ENCODE measurements at regions not wholly inside any gene's neighbourhood (a gene's known extent, or its start where the extent isn't known, plus 50 kb on each side); places are given as distances from the start of the nearest gene placed in this dataset.
"Not testable (repeated sequence)": the region's sequence is repeated elsewhere in the genome, so short reads cannot be mapped to it uniquely, and the experiment has no call there.

DNA sequence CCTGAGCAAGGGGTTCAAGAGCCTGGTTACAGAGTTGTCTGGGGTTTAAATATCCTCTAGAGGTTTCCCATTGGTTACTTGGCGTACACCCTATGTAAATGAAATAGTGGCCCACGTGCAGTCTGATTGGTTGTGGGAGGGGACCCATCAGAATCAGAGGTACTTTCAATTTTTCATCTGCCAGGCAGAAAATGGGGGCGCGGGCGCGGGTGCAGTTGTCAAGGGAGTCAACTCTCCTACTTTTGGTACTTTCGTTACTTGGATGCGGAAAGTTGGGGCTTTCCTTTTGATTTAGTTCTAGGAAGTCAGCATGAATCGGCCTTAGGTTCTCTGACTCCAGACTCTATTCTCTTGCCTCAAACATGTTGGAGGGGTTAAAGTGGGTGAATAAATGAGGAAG lies 83.2 kb downstream of the DNAJB9 start:
- no peak for TF ChIP-seq POLR2A (IDR thresholded peaks at IDR 0.05)
- TF ChIP-seq, protein P1, sequence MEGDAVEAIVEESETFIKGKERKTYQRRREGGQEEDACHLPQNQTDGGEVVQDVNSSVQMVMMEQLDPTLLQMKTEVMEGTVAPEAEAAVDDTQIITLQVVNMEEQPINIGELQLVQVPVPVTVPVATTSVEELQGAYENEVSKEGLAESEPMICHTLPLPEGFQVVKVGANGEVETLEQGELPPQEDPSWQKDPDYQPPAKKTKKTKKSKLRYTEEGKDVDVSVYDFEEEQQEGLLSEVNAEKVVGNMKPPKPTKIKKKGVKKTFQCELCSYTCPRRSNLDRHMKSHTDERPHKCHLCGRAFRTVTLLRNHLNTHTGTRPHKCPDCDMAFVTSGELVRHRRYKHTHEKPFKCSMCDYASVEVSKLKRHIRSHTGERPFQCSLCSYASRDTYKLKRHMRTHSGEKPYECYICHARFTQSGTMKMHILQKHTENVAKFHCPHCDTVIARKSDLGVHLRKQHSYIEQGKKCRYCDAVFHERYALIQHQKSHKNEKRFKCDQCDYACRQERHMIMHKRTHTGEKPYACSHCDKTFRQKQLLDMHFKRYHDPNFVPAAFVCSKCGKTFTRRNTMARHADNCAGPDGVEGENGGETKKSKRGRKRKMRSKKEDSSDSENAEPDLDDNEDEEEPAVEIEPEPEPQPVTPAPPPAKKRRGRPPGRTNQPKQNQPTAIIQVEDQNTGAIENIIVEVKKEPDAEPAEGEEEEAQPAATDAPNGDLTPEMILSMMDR (IDR thresholded peaks at IDR 0.05) = no peak
- no peak for DNase-seq
- whole genome bisulfite sequencing, 2 donors = 87 to 93% methylated on average over 9 of the region's 9 CpGs
- Histone ChIP-seq H3K27ac (no peak overlapping the region), H3K9me3 (no peaks in the 10 kb centered on the region), H3K4me3 (no peak overlapping the region), H3K27me3 (no peaks in the 10 kb centered on the region), H3K36me3 (replicated peaks in 1 of 2; ENCODE audit: insufficient read depth in 1 of 2, low read depth in 2 of 2) (no peaks in the 10 kb centered on the region), H3K4me1 (no peaks in the 10 kb centered on the region)
- ATAC-seq = no peak
- intact Hi-C loops (cut with DNase I) = no loop called here

DNA sequence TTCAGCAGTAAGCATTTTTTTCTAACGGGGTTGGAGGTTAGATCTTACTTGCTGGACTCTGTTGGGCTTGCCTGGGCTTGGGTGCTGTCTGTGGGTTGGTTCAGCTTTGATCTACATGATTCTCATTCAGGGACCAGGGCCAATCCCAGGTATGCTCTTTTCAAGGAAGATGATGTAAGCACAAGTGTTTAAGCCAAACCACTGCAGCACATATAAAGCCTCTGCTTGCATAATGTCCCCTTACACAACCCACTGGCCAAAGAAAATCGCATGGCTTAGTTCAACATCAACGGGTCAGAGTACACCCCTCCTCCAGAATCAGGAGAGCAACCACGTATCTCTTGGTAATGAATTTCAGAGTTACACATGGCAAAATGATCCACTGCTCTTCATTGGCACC lies 83.9 kb downstream of the DNAJB9 start:
- H3K4me1 ChIP-seq = no peaks in the 10 kb centered on the region
- no peaks in the 10 kb centered on the region for H3K36me3 ChIP-seq (replicated peaks in 1 of 2; ENCODE audit: insufficient read depth in 1 of 2, low read depth in 2 of 2)
- intact Hi-C loops (cut with DNase I) = no loop called here
- no peak for DNase-seq
- H3K27me3 ChIP-seq = no peaks in the 10 kb centered on the region
- no peak for ATAC-seq
- 57 to 68% methylated on average over 4 of the region's 4 CpGs for WGBS, 2 donors
- TF ChIP-seq, protein P1 (IDR thresholded peaks at IDR 0.05) = no peak
- TF ChIP-seq POLR2A (IDR thresholded peaks at IDR 0.05) = no peak
- no peak overlapping the region for H3K4me3 ChIP-seq
- H3K9me3 ChIP-seq = no peaks in the 10 kb centered on the region
- H3K27ac ChIP-seq = no peak overlapping the region

DNA sequence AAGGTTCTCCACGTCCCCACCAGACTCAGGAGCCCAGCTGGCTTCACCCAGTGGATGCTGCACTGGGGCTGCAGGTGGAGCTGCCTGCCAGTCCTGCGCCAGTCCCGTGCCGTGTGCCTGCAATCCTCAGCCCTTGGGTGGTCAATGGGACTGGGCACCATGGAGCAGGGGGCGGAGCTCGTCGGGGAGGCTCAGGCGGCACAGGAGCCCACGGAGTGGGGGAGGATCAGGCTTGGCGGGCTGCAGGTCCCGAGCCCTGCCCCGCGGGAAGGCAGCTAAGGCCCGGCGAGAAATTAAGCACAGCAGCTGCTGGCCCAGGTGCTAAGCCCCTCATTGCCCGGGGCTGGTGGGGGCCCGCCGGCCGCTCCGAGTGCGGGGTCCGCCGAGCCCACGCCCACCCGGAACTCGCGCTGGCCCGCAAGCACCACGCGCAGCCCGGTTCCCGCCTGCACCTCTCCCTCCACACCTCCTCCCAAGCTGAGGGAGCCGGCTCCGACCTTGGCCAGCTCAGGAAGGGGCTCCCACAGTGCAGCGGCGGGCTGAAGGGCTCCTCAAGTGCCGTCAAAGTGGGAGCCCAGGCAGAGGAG lies 87.6 kb downstream of the DNAJB9 start:
- 88 to 95% methylated on average over 12 to 32 of the region's 37 CpGs for WGBS, 2 donors
- H3K4me3 ChIP-seq; H3K36me3 ChIP-seq (replicated peaks in 1 of 2; ENCODE audit: insufficient read depth in 1 of 2, low read depth in 2 of 2); H3K27me3 ChIP-seq; ATAC-seq; H3K9me3 ChIP-seq; intact Hi-C loops (cut with DNase I); H3K27ac ChIP-seq; DNase-seq; H3K4me1 ChIP-seq: not testable (repeated sequence)

DNA sequence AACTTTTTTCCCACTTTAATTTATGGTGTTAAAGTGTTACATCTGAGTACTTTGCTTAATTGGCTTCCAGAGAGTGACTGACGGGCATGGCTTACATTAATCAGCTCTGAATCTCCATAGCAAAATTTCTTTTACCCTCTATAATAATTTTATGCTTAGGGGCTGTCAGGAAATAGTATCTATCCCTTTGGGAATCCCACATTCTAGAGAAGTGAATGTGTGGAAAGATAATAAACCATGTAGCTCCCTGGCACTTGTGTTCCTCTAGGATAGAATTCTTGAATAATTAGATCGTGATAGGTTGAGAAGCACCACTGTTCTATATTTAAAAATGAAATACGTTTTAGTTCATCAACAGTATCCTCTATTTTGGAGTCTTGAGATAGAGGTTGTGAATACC lies 89.6 kb downstream of the DNAJB9 start:
- no peaks in the 10 kb centered on the region for H3K4me1 ChIP-seq
- no peak for ATAC-seq
- intact Hi-C loops (cut with DNase I) = no loop called here
- DNase-seq = no peak
- H3K27ac ChIP-seq = no peak overlapping the region
- H3K27me3 ChIP-seq = no peaks in the 10 kb centered on the region
- H3K36me3 ChIP-seq (replicated peaks in 1 of 2; ENCODE audit: insufficient read depth in 1 of 2, low read depth in 2 of 2) = no peaks in the 10 kb centered on the region
- H3K4me3 ChIP-seq = no peak overlapping the region
- H3K9me3 ChIP-seq = no peaks in the 10 kb centered on the region
- 55 to 57% methylated on average over 3 of the region's 3 CpGs for WGBS, 2 donors
- TF ChIP-seq, protein P1 (IDR thresholded peaks at IDR 0.05) = no peak
- no peak for TF ChIP-seq POLR2A (IDR thresholded peaks at IDR 0.05)

DNA sequence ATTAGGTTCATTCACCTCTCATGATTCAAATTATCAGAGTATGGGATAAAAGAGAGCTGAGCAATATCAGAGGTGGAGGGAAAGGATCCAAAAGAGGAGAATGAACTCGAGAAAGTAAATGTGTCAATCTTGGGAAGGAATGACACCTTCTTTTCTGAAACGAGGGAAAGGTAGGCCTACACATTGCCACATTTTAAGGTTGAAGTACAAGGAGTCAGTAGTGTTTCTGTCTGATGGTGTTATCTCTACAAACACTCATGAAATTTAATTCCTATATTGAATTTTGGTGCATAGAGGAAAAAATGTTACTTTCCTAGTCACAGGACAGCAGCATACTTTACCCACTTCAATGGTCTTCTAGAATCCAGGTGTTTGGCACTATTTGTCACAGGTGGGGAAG lies 90.2 kb downstream of the DNAJB9 start:
- H3K9me3 ChIP-seq = no peaks in the 10 kb centered on the region
- no peaks in the 10 kb centered on the region for H3K4me1 ChIP-seq
- H3K36me3 ChIP-seq (replicated peaks in 1 of 2; ENCODE audit: insufficient read depth in 1 of 2, low read depth in 2 of 2) = no peaks in the 10 kb centered on the region
- no peak overlapping the region for H3K27ac ChIP-seq
- no peak for TF ChIP-seq POLR2A (IDR thresholded peaks at IDR 0.05)
- TF ChIP-seq, protein P1 (IDR thresholded peaks at IDR 0.05) = no peak
- 30% methylated on average over 2 of the region's 2 CpGs for WGBS, 2 donors
- intact Hi-C loops (cut with DNase I) = no loop called here
- ATAC-seq (no peak), DNase-seq (no peak)
- no peaks in the 10 kb centered on the region for H3K27me3 ChIP-seq
- H3K4me3 ChIP-seq = no peak overlapping the region

Measured in body of pancreas (tissue), 4 donors.